Muscle of back (tissue), 3 donors: ENCODE measurements at regions not wholly inside any gene's neighbourhood (a gene's known extent, or its start where the extent isn't known, plus 50 kb on each side); places are given as distances from the start of the nearest gene placed in this dataset.
A peak's percentile ranks its signal among the peaks of the same experiment; 100 is the strongest.

Source experiments
- DNase-seq, 3 donors: peaks; one replicate each; pipeline versions ENCODE4 v3.0.0 to v3.0.0-alpha.2; 2013

DNA sequence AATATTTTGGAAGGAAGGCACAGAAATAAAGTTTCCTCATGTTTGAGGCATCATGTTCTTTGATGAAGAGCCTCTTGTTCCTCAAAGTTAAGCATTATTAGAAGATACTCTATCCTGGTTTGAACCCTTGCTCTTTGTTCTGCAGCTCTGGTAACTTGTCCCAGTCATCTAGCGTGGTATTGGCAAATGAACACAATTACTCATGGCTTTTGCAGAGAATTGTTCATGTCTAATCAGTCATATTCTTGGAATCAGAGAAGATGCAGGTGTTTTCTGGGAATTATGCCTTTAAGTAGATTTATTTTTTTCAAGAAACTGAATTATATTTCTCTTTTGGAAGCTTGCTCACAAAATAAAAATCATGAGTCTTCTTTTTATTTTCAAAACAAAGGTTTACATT is 52.9 kb upstream of the HPGDS start:
- peak in 1 of 3 donors; percentile 31 for DNase-seq

DNA sequence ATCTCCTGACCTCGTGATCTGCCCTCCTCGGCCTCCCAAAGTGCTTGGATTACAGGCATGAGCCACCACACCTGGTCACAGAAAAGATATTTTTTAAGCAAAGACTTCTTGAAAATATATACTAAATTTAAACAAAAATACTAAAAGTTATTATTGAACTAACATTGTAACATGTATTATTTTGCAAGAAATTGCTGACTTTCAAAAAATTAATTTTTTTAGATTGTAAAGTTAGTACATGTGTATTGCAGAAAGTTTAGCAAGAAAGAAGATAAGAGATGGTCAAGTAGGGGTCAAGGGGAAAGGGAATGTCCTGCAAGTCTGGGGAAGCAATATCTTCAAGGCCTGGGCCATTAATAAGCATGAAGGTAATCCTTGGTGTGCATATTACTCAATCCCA is 54.3 kb upstream of the HPGDS start:
- DNase-seq: no peak

GRCh38 chr4:94397635-94398034 is 54.1 kb upstream of the PDLIM5 start:
- DNase-seq: no peak

DNA sequence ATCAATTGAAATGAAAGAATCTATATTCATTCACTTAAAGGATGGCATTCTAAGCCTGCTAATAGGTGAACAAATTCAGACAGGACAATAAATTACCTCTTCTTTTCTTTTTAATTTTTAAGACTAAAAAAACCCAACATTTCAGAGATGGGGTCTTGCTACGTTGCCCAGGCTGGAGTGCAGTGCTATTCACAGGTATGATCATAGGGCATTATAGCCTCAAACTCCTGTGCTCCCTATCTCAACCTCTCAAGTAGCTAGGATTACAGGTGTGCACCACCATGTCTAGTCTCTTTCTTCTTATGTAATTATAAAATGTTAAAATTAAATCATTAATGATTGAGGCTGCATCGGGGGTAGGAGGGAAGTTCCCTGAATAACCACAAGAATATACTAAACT is 52.5 kb upstream of the PDLIM5 start:
- no peak for DNase-seq

DNA sequence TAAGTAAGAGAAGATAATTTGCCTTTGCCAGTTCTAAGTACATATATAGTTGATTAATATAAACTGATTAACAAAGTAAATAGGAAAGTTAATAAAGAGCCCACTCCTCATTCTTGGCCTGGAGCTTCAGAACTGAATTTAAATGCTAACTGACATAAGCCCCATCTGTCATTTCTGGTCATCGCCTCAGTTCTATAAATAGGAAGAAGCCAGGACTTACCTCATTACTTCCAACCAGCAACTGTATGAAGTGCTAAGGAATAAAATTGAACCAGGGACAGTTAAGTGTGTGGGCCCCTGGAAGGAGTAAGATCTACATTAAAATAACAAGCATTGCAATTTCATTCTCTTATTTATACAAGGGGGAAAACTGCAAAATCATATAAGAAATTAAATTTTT is 52.0 kb upstream of the PDLIM5 start:
- DNase-seq: peak in 1 of 3 donors; percentile 60

DNA sequence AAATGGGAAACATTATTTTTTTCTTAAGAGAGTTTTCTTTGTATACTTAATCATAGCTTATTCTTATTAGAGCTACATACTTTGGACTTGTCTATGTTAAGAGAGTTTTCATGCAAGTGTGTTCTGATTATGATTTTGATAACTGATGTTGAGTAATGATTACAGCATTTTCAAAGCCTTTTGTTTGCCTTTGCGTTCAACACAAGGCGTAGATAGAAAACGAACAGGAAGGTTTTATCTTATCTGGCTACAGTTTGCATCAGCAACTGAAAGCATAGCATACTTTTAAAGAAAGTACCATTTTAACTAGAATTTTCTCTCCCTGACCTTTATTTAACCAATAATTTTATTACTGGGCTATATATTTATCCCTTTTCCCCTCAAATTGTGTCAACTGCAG is 51.6 kb upstream of the PDLIM5 start:
- no peak for DNase-seq
